HepG2 (cell line): ENCODE measurements at regions not wholly inside any gene's neighbourhood (a gene's known extent, or its start where the extent isn't known, plus 50 kb on each side); places are given as distances from the start of the nearest gene placed in this dataset.
A peak's percentile ranks its signal among the peaks of the same experiment; 100 is the strongest.

ENCODE experiments used
- AFF4 ChIP-seq: sonication (generic); formaldehyde crosslinking; IDR thresholded peaks from 2 replicates; pipeline ENCODE4 v1.4.0; 2020; ENCODE audit warnings: missing genetic modification reagents
- CBX1 ChIP-seq: IDR thresholded peaks from one replicate; pipeline ENCODE4 v1.6.1; 2016; ENCODE audit warnings: antibody characterized with exemption, low read depth
- CENPT ChIP-seq: sonication (generic); formaldehyde crosslinking; IDR thresholded peaks from 2 replicates; pipeline ENCODE4 v1.8.0; 2022; ENCODE audit warnings: low read depth, mild to moderate bottlenecking, moderate library complexity, missing genetic modification reagents
- ESRRA ChIP-seq: sonication (generic); formaldehyde crosslinking; IDR thresholded peaks from 2 replicates; pipeline ENCODE4 v1.5.1; 2020; ENCODE audit warnings: mild to moderate bottlenecking, low read depth, missing genetic modification reagents
- KDM5A ChIP-seq: fragments of 200-600 bp; sonication (generic); IDR thresholded peaks from 2 replicates; pipeline ENCODE4 v1.7.0; 2018; ENCODE audit warnings: antibody characterized with exemption, mild to moderate bottlenecking, low read length, borderline replicate concordance
- NCOR1 ChIP-seq: fragments of 200-600 bp; sonication (generic); IDR thresholded peaks from 2 replicates; pipeline ENCODE4 v1.7.0; 2017; ENCODE audit warnings: antibody characterized with exemption, low read length, borderline replicate concordance
- PAXIP1 ChIP-seq: sonication (generic); formaldehyde crosslinking; conservative IDR thresholded peaks from 2 replicates; pipeline ENCODE4 v1.4.0; 2020; ENCODE audit warnings: mild to moderate bottlenecking, missing genetic modification reagents, moderate library complexity
- SETDB1 ChIP-seq: sonication (generic); formaldehyde crosslinking; IDR thresholded peaks from 2 replicates; pipeline ENCODE4 v1.5.1; 2020; ENCODE audit warnings: missing genetic modification reagents, mild to moderate bottlenecking, borderline replicate concordance
- THAP8 ChIP-seq: sonication (generic); formaldehyde crosslinking; IDR thresholded peaks from 2 replicates; pipeline ENCODE4 v1.5.1; 2020; ENCODE audit warnings: missing genetic modification reagents, mild to moderate bottlenecking, borderline replicate concordance
- YEATS4 ChIP-seq: sonication (generic); formaldehyde crosslinking; IDR thresholded peaks from 2 replicates; pipeline ENCODE4 v1.4.0; 2020; ENCODE audit warnings: missing genetic modification reagents, borderline replicate concordance
- ZNF224 ChIP-seq: sonication (generic); formaldehyde crosslinking; IDR thresholded peaks from 2 replicates; pipeline ENCODE4 v1.5.0; 2020; ENCODE audit warnings: mild to moderate bottlenecking, missing genetic modification reagents
- ZNF225 ChIP-seq: sonication (generic); formaldehyde crosslinking; IDR thresholded peaks from 2 replicates; pipeline ENCODE4 v1.4.0; 2020; ENCODE audit warnings: mild to moderate bottlenecking, missing genetic modification reagents
- ZNF260 ChIP-seq: sonication (generic); formaldehyde crosslinking; IDR thresholded peaks from 2 replicates; pipeline ENCODE4 v1.4.0; 2020; ENCODE audit warnings: missing genetic modification reagents, low read depth, mild to moderate bottlenecking, borderline replicate concordance
- ZNF275 ChIP-seq: sonication (generic); formaldehyde crosslinking; IDR thresholded peaks from 2 replicates; pipeline ENCODE4 v1.8.0; 2022; ENCODE audit warnings: missing genetic modification reagents, mild to moderate bottlenecking, inconsistent platforms, borderline replicate concordance
- ZNF343 ChIP-seq: sonication (generic); formaldehyde crosslinking; IDR thresholded peaks from 2 replicates; pipeline ENCODE4 v1.4.0; 2020; ENCODE audit warnings: mild to moderate bottlenecking, missing genetic modification reagents
- ZNF512 ChIP-seq: sonication (generic); formaldehyde crosslinking; IDR thresholded peaks from 2 replicates; pipeline ENCODE4 v1.4.0; 2020; ENCODE audit warnings: mild to moderate bottlenecking, missing genetic modification reagents
- TF ChIP-seq, protein P1 (sequence below): sonication (generic); formaldehyde crosslinking; IDR thresholded peaks from 2 replicates; pipeline ENCODE4 v1.5.0; 2020; ENCODE audit warnings: mild to moderate bottlenecking, low read depth, missing genetic modification reagents, borderline replicate concordance

DNA sequence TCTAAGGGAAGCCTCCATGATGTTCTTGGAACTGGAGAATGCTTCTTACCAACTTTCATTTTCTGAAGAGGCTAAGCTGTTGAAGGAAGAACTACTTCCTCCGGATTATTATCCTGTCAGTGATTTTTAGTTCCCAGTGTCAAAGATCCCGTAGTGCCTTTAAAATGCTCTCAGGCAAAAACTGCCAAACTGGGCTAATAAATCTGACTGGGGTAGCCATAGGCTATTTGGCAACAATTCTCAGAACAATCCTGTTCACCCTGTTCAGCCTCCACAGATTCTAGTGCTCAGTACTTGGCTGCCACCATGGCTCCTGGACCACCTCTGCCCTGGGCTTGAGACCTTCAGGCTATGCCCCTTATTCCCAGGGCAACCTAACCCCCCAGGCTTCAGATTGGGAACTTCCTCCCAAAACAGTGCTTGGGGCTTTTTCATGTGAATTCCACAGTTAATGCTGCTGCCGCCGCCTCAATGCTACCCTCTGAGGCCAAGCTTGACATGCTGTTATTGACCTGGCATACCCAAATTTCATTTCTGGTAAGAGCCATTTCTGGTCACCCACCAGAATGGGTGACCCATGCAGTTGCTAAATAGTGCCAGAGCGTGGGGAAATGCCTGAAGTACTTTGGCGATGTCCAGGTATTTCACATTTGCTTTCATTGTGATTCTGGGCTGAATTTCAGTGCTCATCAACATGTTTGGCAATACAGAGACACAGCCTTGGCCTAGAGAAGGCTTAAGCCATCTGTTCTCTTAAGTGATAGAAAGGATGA, 110.0 kb upstream of the ARHGAP5 start (continued):
- TF ChIP-seq AFF4 (no peak), YEATS4 (CRISPR knock-in tag) (no peak), ZNF225 (CRISPR knock-in tag) (no peak), PAXIP1 (no peak), ZNF260 (CRISPR knock-in tag) (no peak), CBX1 (no peak), ESRRA (CRISPR knock-in tag) (no peak), KDM5A (no peak), ZNF343 (CRISPR knock-in tag) (0 out of 2 replicates have a peak, but pooled peaks have one; percentile 33), NCOR1 (no peak), ZNF275 (no peak), CENPT (no peak), THAP8 (CRISPR knock-in tag) (no peak), ZNF512 (no peak), SETDB1 (CRISPR knock-in tag) (no peak), ZNF224 (CRISPR knock-in tag) (no peak)
- TF ChIP-seq, protein P1, sequence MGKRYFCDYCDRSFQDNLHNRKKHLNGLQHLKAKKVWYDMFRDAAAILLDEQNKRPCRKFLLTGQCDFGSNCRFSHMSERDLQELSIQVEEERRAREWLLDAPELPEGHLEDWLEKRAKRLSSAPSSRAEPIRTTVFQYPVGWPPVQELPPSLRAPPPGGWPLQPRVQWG (CRISPR knock-in tag): no peak
